Lower lobe of right lung (tissue), 2 donors: ENCODE measurements at regions not wholly inside any gene's neighbourhood (a gene's known extent, or its start where the extent isn't known, plus 50 kb on each side); places are given as distances from the start of the nearest gene placed in this dataset.

Experiments
- ATAC-seq, 2 donors: fragments of 200-7000 bp; cut with Tn5 transposase; one replicate each; pipeline ENCODE4 v1.9.1; 2020 to 2022; ENCODE audit warnings: mild to moderate bottlenecking in 2 of 2, moderate library complexity in 2 of 2
- DNase-seq: peaks from one replicate; pipeline ENCODE4 v3.0.0-alpha.2; 2020
- H3K27ac ChIP-seq: fragments of 200-600 bp; one replicate; pipeline ENCODE4 v1.8.0; 2022
- H3K27me3 ChIP-seq: fragments of 200-600 bp; one replicate; pipeline ENCODE4 v1.8.0; 2022; ENCODE audit warnings: low read depth
- H3K36me3 ChIP-seq: fragments of 200-600 bp; one replicate; pipeline ENCODE4 v1.8.0; 2022; ENCODE audit warnings: mild to moderate bottlenecking
- H3K4me1 ChIP-seq: fragments of 200-600 bp; one replicate; pipeline ENCODE4 v1.8.0; 2022
- H3K4me3 ChIP-seq: fragments of 200-600 bp; one replicate; pipeline ENCODE4 v1.8.0; 2022; ENCODE audit warnings: mild to moderate bottlenecking
- H3K9me3 ChIP-seq: fragments of 200-600 bp; one replicate; pipeline ENCODE4 v1.8.0; 2022
- CTCF ChIP-seq: fragments of 200-600 bp; IDR thresholded peaks from one replicate; pipeline ENCODE4 v1.8.0; 2022; ENCODE audit warnings: antibody characterized with exemption, mild to moderate bottlenecking
- intact Hi-C: fragments of 100-400 bp; cut with DNase I; formaldehyde crosslinking; loops from one replicate; pipeline ENCODE4 v1.11.0; 2022
- donor health status: DM: no; HTN: yes; CAD: no; lungs with severe emphysema.

- Histone ChIP-seq H3K9me3 (peaks cover 4% of the 10 kb centered on the region), H3K4me1 (no peaks in the 10 kb centered on the region), H3K27ac (no peak overlapping the region), H3K36me3 (no peaks in the 10 kb centered on the region), H3K4me3 (no peak overlapping the region), H3K27me3 (no peaks in the 10 kb centered on the region)
- intact Hi-C loops, result no loop called here
- ATAC-seq (no peak), DNase-seq (no peak)
- TF ChIP-seq CTCF, result no peak
Observed at GRCh38 chr14:98592611-98593170, 679.3 kb downstream of the BCL11B start.

- no peak for ATAC-seq
- Histone ChIP-seq H3K4me3 (no peak overlapping the region), H3K36me3 (no peaks in the 10 kb centered on the region), H3K27me3 (no peaks in the 10 kb centered on the region), H3K9me3 (peaks cover 4% of the 10 kb centered on the region), H3K27ac (no peak overlapping the region), H3K4me1 (no peaks in the 10 kb centered on the region)
- TF ChIP-seq CTCF, result no peak
- intact Hi-C loops, result no loop called here
- no peak for DNase-seq
Observed at GRCh38 chr14:98593361-98593761, 678.6 kb downstream of the BCL11B start.

GRCh38 chr14:98594156-98594555 is 677.8 kb downstream of the BCL11B start:
- intact Hi-C loops, result no loop called here
- Histone ChIP-seq H3K27me3 (no peaks in the 10 kb centered on the region), H3K4me1 (no peaks in the 10 kb centered on the region), H3K9me3 (peaks cover 4% of the 10 kb centered on the region), H3K27ac (no peak overlapping the region), H3K36me3 (no peaks in the 10 kb centered on the region), H3K4me3 (no peak overlapping the region)
- ATAC-seq, result no peak
- no peak for DNase-seq
- TF ChIP-seq CTCF, result no peak

GRCh38 chr14:98598576-98598975 is 673.4 kb downstream of the BCL11B start:
- Histone ChIP-seq H3K4me3 (no peak overlapping the region), H3K9me3 (peaks cover 4% of the 10 kb centered on the region), H3K27me3 (no peaks in the 10 kb centered on the region), H3K36me3 (no peaks in the 10 kb centered on the region), H3K4me1 (no peaks in the 10 kb centered on the region), H3K27ac (no peak overlapping the region)
- no peak for TF ChIP-seq CTCF
- intact Hi-C loops, result no loop called here
- ATAC-seq (no peak), DNase-seq (no peak)

- TF ChIP-seq CTCF, result no peak
- Histone ChIP-seq H3K27ac (no peak overlapping the region), H3K9me3 (peaks cover 4% of the 10 kb centered on the region), H3K36me3 (no peaks in the 10 kb centered on the region), H3K4me3 (no peak overlapping the region), H3K27me3 (no peaks in the 10 kb centered on the region), H3K4me1 (no peaks in the 10 kb centered on the region)
- intact Hi-C loops, result no loop called here
- no peak for ATAC-seq
- DNase-seq, result no peak
Observed at GRCh38 chr14:98599082-98599481, 672.9 kb downstream of the BCL11B start.

GRCh38 chr14:98602983-98603382 is 669.0 kb downstream of the BCL11B start:
- Histone ChIP-seq H3K27ac (no peak overlapping the region), H3K4me1 (no peaks in the 10 kb centered on the region), H3K9me3 (no peaks in the 10 kb centered on the region), H3K27me3 (peaks cover 2% of the 10 kb centered on the region), H3K4me3 (no peak overlapping the region), H3K36me3 (no peaks in the 10 kb centered on the region)
- DNase-seq (no peak), ATAC-seq (no peak)
- intact Hi-C loops, result no loop called here
- no peak for TF ChIP-seq CTCF
